ENCODE measurements at regions not wholly inside any gene's neighbourhood (a gene's known extent, or its start where the extent isn't known, plus 50 kb on each side); places are given as distances from the start of the nearest gene placed in this dataset.
"Not testable (repeated sequence)": the region's sequence is repeated elsewhere in the genome, so short reads cannot be mapped to it uniquely, and the experiment has no call there.

- 66 to 87% (median 82%) methylated on average over 3 of the region's 3 CpGs for WGBS, 5 donors
- Histone ChIP-seq H3K4me3 (no peak overlapping the region), H3K27ac (no peak overlapping the region), H3K27me3 (no peaks in the 10 kb centered on the region), H3K9me3 (no peaks in the 10 kb centered on the region), H3K4me1 (no peaks in the 10 kb centered on the region), H3K36me3 (no peaks in the 10 kb centered on the region)
- no peak for TF ChIP-seq EP300 (IDR thresholded peaks at IDR 0.05)
- no peak for DNase-seq
- intact Hi-C loops (cut with DNase I; ENCODE audit: low total_unique reads) = no loop called here
Measured at GRCh38 chr5:90220554-90220953, 189.0 kb downstream of the CETN3 start.

- no peak for DNase-seq
- Histone ChIP-seq H3K9me3 (no peaks in the 10 kb centered on the region), H3K4me3 (no peak overlapping the region), H3K36me3 (no peaks in the 10 kb centered on the region), H3K27me3 (no peaks in the 10 kb centered on the region), H3K27ac (no peak overlapping the region), H3K4me1 (no peaks in the 10 kb centered on the region)
- TF ChIP-seq POLR2AphosphoS5 (IDR thresholded peaks at IDR 0.05) = no peak
- TF ChIP-seq EP300 (IDR thresholded peaks at IDR 0.05) = no peak
- TF ChIP-seq POLR2A (IDR thresholded peaks at IDR 0.05) = no peak
- TF ChIP-seq CTCF (IDR thresholded peaks at IDR 0.05) = no peak
- intact Hi-C loops (cut with DNase I; ENCODE audit: low total_unique reads) = no loop called here
Measured at GRCh38 chr5:90214991-90215390, 194.6 kb downstream of the CETN3 start.

- intact Hi-C loops (cut with DNase I; ENCODE audit: low total_unique reads); H3K27me3 ChIP-seq; H3K4me1 ChIP-seq; H3K36me3 ChIP-seq; H3K4me3 ChIP-seq; DNase-seq; H3K27ac ChIP-seq: not testable (repeated sequence)
- peaks cover 0 to 14% (median 0%) of the 10 kb centered on the region in 4 donors for H3K9me3 ChIP-seq
- WGBS, 5 donors = 84 to 91% (median 89%) methylated on average over 19 to 25 of the region's 25 CpGs
Measured at GRCh38 chr5:90208323-90208722, 201.2 kb downstream of the CETN3 start.

DNA sequence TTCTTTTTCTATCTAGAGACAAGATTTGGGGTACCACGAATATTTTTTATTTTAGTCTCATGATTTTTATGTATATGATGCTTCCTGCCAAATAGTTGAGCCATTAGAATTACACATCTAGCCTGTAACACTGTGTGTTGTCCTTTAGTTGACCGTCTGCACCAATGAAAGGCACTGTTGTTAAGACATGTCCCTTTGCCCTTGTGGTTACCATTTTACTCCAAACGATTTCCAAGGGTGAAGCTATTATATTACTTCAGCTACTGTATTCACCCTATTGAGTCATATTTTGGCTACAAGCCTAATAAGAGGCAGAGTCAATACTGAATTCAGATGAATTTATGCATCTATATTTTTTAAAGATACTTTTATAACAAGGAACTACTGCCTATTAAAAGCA is 207.6 kb downstream of the CETN3 start:
- H3K27me3 ChIP-seq = no peaks in the 10 kb centered on the region
- no peaks in the 10 kb centered on the region for H3K4me1 ChIP-seq
- no peak overlapping the region for H3K4me3 ChIP-seq
- no peaks in the 10 kb centered on the region for H3K36me3 ChIP-seq
- no peak overlapping the region for H3K27ac ChIP-seq
- WGBS, 5 donors = 31 to 43% (median 37%) methylated on average over 3 of the region's 3 CpGs
- TF ChIP-seq CTCF (IDR thresholded peaks at IDR 0.05) (no peak), POLR2A (IDR thresholded peaks at IDR 0.05) (no peak), POLR2AphosphoS5 (IDR thresholded peaks at IDR 0.05) (no peak), EP300 (IDR thresholded peaks at IDR 0.05) (no peak)
- peak in 1 of 2 donors; percentile 30 for DNase-seq
- H3K9me3 ChIP-seq = peaks cover 0 to 14% (median 0%) of the 10 kb centered on the region in 4 donors
- intact Hi-C loops (cut with DNase I; ENCODE audit: low total_unique reads) = no loop called here

DNA sequence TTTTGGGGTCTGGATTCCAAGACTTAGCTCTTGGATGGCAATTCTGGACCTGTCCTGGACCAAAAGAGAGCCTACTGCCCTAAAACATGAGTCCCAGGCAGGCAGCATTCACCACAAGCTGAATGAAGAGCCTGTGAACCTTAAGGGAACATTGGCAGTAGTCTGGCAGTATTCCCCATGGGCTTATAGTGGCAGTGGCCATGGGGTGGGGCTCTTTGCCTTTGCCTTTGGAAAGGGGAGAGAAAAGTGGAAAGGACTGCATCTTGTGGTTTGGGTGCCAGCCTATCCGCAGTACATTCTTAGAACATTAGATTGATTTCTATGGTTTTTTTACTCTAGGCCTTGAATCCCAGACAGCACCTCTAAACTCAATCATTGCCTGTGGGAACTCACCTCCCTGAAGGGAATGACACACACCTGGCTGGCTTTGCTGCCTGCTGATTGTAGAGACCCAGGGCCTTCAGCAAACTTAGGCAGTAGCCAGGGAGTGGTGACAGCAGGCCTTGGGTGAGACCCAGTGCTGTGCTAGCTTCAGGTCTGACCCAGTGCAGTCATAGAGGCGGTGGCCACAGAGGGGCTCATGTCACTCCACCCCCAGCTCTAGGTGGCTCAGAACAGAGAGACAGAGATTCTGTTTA is 216.3 kb downstream of the CETN3 start:
- no peaks in the 10 kb centered on the region for H3K9me3 ChIP-seq
- 88 to 96% (median 94%) methylated on average over 2 of the region's 2 CpGs for WGBS, 5 donors
- no peaks in the 10 kb centered on the region for H3K27me3 ChIP-seq
- H3K4me3 ChIP-seq = no peak overlapping the region
- H3K27ac ChIP-seq = no peak overlapping the region
- TF ChIP-seq EP300 (IDR thresholded peaks at IDR 0.05) (no peak), CTCF (IDR thresholded peaks at IDR 0.05) (no peak), POLR2AphosphoS5 (IDR thresholded peaks at IDR 0.05) (no peak), POLR2A (IDR thresholded peaks at IDR 0.05) (no peak)
- intact Hi-C loops (cut with DNase I; ENCODE audit: low total_unique reads) = no loop called here
- no peaks in the 10 kb centered on the region for H3K4me1 ChIP-seq
- no peak for DNase-seq
- H3K36me3 ChIP-seq = no peaks in the 10 kb centered on the region

Data from stomach (tissue), 8 donors.